SH-SY5Y (cell line): ENCODE measurements at regions not wholly inside any gene's neighbourhood (a gene's known extent, or its start where the extent isn't known, plus 50 kb on each side); places are given as distances from the start of the nearest gene placed in this dataset.

ENCODE experiments used
- GATA2 ChIP-seq: IDR thresholded peaks from 2 replicates; pipeline ENCODE4 v1.6.1; 2011; ENCODE audit warnings: mild to moderate bottlenecking, low read depth, low read length
- GATA3 ChIP-seq: IDR thresholded peaks from 2 replicates; pipeline ENCODE4 v1.6.1; 2011; ENCODE audit warnings: low read depth, mild to moderate bottlenecking, low read length, moderate library complexity

GRCh38 chr18:37889963-37890362 lies 324.4 kb upstream of the CELF4 start:
- TF ChIP-seq GATA2 (no peak), GATA3 (no peak)
